HEK293 (cell line): ENCODE measurements at regions not wholly inside any gene's neighbourhood (a gene's known extent, or its start where the extent isn't known, plus 50 kb on each side); places are given as distances from the start of the nearest gene placed in this dataset.

Experiments
- CTCF ChIP-seq: fragments of 450-650 bp; formaldehyde crosslinking; IDR thresholded peaks from 2 replicates; pipeline ENCODE4 v1.5.1; 2016; ENCODE audit warnings: missing biosample characterization, missing genetic modification characterization
- ELK4 ChIP-seq: IDR thresholded peaks from 2 replicates; pipeline ENCODE4 v1.6.1; 2011; ENCODE audit warnings: mild to moderate bottlenecking, low read depth, low read length, borderline replicate concordance
- GLIS2 ChIP-seq: fragments of 450-650 bp; formaldehyde crosslinking; IDR thresholded peaks from 2 replicates; pipeline ENCODE4 v1.5.1; 2016; ENCODE audit warnings: missing biosample characterization, missing genetic modification characterization
- PRDM4 ChIP-seq: fragments of 450-650 bp; formaldehyde crosslinking; IDR thresholded peaks from 2 replicates; pipeline ENCODE4 v1.5.1; 2017; ENCODE audit warnings: missing biosample characterization, missing genetic modification characterization
- ZNF155 ChIP-seq: fragments of 450-650 bp; formaldehyde crosslinking; IDR thresholded peaks from 2 replicates; pipeline ENCODE4 v1.5.1; 2016; ENCODE audit warnings: missing biosample characterization, missing genetic modification characterization
- ZNF274 ChIP-seq, 2 experiments: fragments of 200-500 bp in 1 of 2; fragments of 450-650 bp in 1 of 2; sonication (Bioruptor generic) in 1 of 2; formaldehyde crosslinking in 1 of 2; IDR thresholded peaks; 2 replicates each; pipeline versions ENCODE4 v1.5.1 to v1.6.1; 2014 to 2016; ENCODE audit warnings: borderline replicate concordance in 1 of 2, inconsistent platforms in 1 of 2, low read length in 1 of 2, missing biosample characterization in 1 of 2, missing genetic modification characterization in 1 of 2
- ZNF610 ChIP-seq: fragments of 450-650 bp; formaldehyde crosslinking; IDR thresholded peaks from 2 replicates; pipeline ENCODE4 v1.5.1; 2016; ENCODE audit warnings: missing biosample characterization, missing genetic modification characterization, borderline replicate concordance
- ZNF792 ChIP-seq: fragments of 450-650 bp; formaldehyde crosslinking; IDR thresholded peaks from 2 replicates; pipeline ENCODE4 v1.5.1; 2016; ENCODE audit warnings: missing biosample characterization, missing genetic modification characterization

GRCh38 chr12:47014474-47014873 lies 64.9 kb upstream of the PCED1B start:
- TF ChIP-seq CTCF (tag by site-specific recombination): no peak
- TF ChIP-seq ZNF155 (tag by site-specific recombination): no peak
- no peak for TF ChIP-seq ZNF274 (IDR thresholded peaks at IDR 0.05; ENCODE audit: low read length)
- no peak for TF ChIP-seq ZNF274 (tag by site-specific recombination; IDR thresholded peaks at IDR 0.05; ENCODE audit: borderline replicate concordance)
- no peak for TF ChIP-seq ZNF610 (tag by site-specific recombination)
- TF ChIP-seq ELK4: no peak
- no peak for TF ChIP-seq GLIS2 (tag by site-specific recombination)
- no peak for TF ChIP-seq ZNF792
- TF ChIP-seq PRDM4 (tag by site-specific recombination): no peak
